Peyer's patch (tissue), 4 donors: ENCODE measurements at regions not wholly inside any gene's neighbourhood (a gene's known extent, or its start where the extent isn't known, plus 50 kb on each side); places are given as distances from the start of the nearest gene placed in this dataset.

Experiments used
- CTCF ChIP-seq, 6 experiments: fragments of 450-650 bp in 4 of 6; fragments of 200-600 bp in 2 of 6; sonication (generic) in 1 of 6; IDR thresholded peaks; one replicate each; pipeline ENCODE4 v1.5.1; 2017 to 2019; ENCODE audit warnings: antibody characterized with exemption in 6 of 6, mild to moderate bottlenecking in 3 of 6, moderate library complexity in 1 of 6
- POLR2A ChIP-seq, 2 donors: fragments of 450-650 bp; IDR thresholded peaks; one replicate each; pipeline ENCODE4 v1.5.1; 2017; ENCODE audit warnings: antibody characterized with exemption in 2 of 2, mild to moderate bottlenecking in 2 of 2, moderate library complexity in 2 of 2

DNA sequence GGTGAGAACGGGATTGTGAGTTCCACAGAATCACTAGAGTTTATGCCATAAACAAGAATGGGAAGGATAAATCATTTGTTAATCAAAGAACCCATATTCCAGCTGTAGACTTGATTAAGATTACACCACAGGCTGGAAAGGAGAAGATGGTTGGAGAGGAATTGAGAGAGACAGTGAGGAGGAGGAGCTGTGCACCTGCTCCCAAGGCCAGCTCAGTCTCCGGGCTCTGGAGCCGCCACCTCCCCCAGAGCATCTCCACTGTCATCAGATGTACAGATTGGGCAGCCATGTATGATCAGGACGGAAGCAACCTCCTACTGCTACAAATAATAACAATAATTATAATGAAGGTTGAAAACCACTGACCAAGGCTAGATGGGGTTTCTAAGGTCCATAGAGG lies 170.0 kb downstream of the MINAR1 start:
- no peak for TF ChIP-seq CTCF (IDR thresholded peaks at IDR 0.05)
- TF ChIP-seq POLR2A (IDR thresholded peaks at IDR 0.05) = no peak
